BE2C (cell line): ENCODE measurements at regions not wholly inside any gene's neighbourhood (a gene's known extent, or its start where the extent isn't known, plus 50 kb on each side); places are given as distances from the start of the nearest gene placed in this dataset.

Experiments
- DNase-seq: peaks from one replicate; pipeline ENCODE4 v3.0.0-alpha.2; 2020
- H3K27me3 ChIP-seq: fragments of 250-450 bp; sonication (Bioruptor Pico); 2 replicates; pipeline ENCODE4 v1.5.1; 2020; ENCODE audit warnings: mild to moderate bottlenecking
- H3K36me3 ChIP-seq: fragments of 250-450 bp; sonication (Bioruptor Pico); 2 replicates; pipeline ENCODE4 v1.5.1; 2020; ENCODE audit warnings: mild to moderate bottlenecking
- H3K4me1 ChIP-seq: fragments of 250-450 bp; sonication (Bioruptor Pico); 2 replicates; pipeline ENCODE4 v1.5.1; 2020
- H3K4me3 ChIP-seq: 2 replicates; pipeline ENCODE4 v1.5.1; 2011; ENCODE audit warnings: low read depth, low read length
- H3K9me3 ChIP-seq: fragments of 250-450 bp; sonication (Bioruptor Pico); 2 replicates; pipeline ENCODE4 v1.5.1; 2020
- TF ChIP-seq, protein P1 (sequence below): IDR thresholded peaks from 2 replicates; pipeline ENCODE4 v1.5.1; 2012; ENCODE audit warnings: mild to moderate bottlenecking, low read depth, low read length

GRCh38 chr13:47556703-47557102 is 444.4 kb downstream of the SUCLA2 start:
- Histone ChIP-seq H3K9me3 (no peaks in the 10 kb centered on the region), H3K4me3 (no peak overlapping the region), H3K4me1 (no peaks in the 10 kb centered on the region), H3K36me3 (no peaks in the 10 kb centered on the region), H3K27me3 (no peaks in the 10 kb centered on the region; the same call in 1 of the 2 replicates)
- TF ChIP-seq, protein P1, sequence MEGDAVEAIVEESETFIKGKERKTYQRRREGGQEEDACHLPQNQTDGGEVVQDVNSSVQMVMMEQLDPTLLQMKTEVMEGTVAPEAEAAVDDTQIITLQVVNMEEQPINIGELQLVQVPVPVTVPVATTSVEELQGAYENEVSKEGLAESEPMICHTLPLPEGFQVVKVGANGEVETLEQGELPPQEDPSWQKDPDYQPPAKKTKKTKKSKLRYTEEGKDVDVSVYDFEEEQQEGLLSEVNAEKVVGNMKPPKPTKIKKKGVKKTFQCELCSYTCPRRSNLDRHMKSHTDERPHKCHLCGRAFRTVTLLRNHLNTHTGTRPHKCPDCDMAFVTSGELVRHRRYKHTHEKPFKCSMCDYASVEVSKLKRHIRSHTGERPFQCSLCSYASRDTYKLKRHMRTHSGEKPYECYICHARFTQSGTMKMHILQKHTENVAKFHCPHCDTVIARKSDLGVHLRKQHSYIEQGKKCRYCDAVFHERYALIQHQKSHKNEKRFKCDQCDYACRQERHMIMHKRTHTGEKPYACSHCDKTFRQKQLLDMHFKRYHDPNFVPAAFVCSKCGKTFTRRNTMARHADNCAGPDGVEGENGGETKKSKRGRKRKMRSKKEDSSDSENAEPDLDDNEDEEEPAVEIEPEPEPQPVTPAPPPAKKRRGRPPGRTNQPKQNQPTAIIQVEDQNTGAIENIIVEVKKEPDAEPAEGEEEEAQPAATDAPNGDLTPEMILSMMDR, result no peak
- DNase-seq, result no peak

GRCh38 chr13:47555235-47555634 is 445.8 kb downstream of the SUCLA2 start:
- H3K4me1 ChIP-seq, result no peaks in the 10 kb centered on the region
- no peaks in the 10 kb centered on the region; the same call in 1 of the 2 replicates for H3K27me3 ChIP-seq
- no peak overlapping the region for H3K4me3 ChIP-seq
- no peak for DNase-seq
- H3K36me3 ChIP-seq, result no peaks in the 10 kb centered on the region
- TF ChIP-seq, protein P1, result no peak
- no peaks in the 10 kb centered on the region for H3K9me3 ChIP-seq

DNA sequence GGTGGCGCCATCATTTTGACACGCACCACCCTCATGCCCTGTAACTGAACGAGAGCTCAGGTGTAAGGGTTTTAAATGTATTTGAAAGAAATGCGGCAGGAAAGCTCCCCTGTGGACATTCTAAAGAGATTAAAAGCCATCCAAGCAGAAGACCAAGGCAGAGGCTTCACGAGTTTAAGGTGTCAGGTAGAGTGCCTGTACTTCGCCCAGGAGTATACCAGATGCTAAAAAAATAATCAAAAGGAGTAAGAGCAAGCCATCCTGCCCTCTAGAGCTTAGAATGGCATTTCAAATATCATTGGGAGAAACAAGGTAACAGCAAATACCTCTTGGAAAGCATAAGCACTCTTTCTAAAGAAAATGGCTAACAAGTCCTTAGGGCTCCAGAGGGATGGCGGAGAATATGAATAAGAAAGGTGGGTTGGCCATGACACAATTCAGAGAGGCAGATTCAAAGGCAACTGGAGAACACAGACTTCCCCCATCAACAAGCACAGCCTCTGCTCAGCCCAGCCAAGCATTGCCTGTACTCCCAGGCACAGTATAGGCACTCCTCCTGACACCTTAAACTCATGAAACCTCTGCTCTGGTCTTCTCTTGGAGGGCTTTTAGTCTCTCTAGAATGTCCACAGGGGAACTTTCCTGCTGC is 447.6 kb downstream of the SUCLA2 start:
- no peaks in the 10 kb centered on the region for H3K9me3 ChIP-seq
- DNase-seq, result no peak
- no peaks in the 10 kb centered on the region for H3K36me3 ChIP-seq
- no peaks in the 10 kb centered on the region; the same call in 1 of the 2 replicates for H3K4me1 ChIP-seq
- H3K4me3 ChIP-seq, result no peak overlapping the region
- TF ChIP-seq, protein P1, result no peak
- no peaks in the 10 kb centered on the region; the same call in 1 of the 2 replicates for H3K27me3 ChIP-seq

- H3K4me1 ChIP-seq, result no peaks in the 10 kb centered on the region; the same call in 1 of the 2 replicates
- H3K27me3 ChIP-seq, result no peaks in the 10 kb centered on the region; the same call in 1 of the 2 replicates
- no peaks in the 10 kb centered on the region; the same call in 1 of the 2 replicates for H3K36me3 ChIP-seq
- no peaks in the 10 kb centered on the region for H3K9me3 ChIP-seq
- TF ChIP-seq, protein P1, result peak; percentile 25
- no peak for DNase-seq
- H3K4me3 ChIP-seq, result no peak overlapping the region
Measured at GRCh38 chr13:47549219-47549752, 451.8 kb downstream of the SUCLA2 start.

DNA sequence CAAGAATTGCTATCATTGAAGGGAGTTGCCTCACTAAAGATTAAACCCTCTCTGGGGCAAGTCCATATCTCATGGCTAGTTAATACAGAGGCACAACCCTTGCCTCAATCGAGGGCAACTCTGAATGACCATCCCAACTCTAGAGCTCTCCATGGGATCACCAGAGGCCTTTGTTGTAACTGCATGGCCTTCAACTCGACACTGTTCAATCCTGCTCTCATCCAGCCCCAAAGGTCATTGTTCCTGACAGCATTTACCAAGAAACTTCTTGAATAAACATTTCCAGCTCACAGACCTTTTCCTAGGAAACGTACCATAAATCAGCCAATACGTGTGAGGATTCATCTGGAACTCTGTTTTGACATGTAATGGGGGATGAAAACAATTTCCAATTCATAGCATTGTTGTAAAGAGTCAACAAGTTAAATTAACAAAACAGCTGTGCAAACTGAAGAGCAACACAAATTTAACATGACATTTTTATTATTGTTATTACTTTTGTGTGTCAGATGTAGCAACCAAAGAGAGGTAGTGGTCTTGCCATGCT is 452.7 kb downstream of the SUCLA2 start:
- DNase-seq, result no peak
- TF ChIP-seq, protein P1, result no peak
- Histone ChIP-seq H3K9me3 (no peaks in the 10 kb centered on the region), H3K27me3 (no peaks in the 10 kb centered on the region; the same call in 1 of the 2 replicates), H3K4me1 (no peaks in the 10 kb centered on the region; the same call in 1 of the 2 replicates), H3K36me3 (no peaks in the 10 kb centered on the region; the same call in 1 of the 2 replicates), H3K4me3 (no peak overlapping the region)
